DOHH2 (cell line): ENCODE measurements at regions not wholly inside any gene's neighbourhood (a gene's known extent, or its start where the extent isn't known, plus 50 kb on each side); places are given as distances from the start of the nearest gene placed in this dataset.

Experiments used
- H3F3A ChIP-seq: fragments of 200-600 bp; sonication (generic), shearing (Covaris generic); 2 replicates; pipeline ENCODE4 v1.6.0; 2016; ENCODE audit warnings: antibody characterized with exemption, mild to moderate bottlenecking; ENCODE audit not compliant: control insufficient read depth, insufficient read depth
- H3K27ac ChIP-seq: fragments of 200-600 bp; sonication (generic); 2 replicates; pipeline ENCODE4 v1.5.1; 2014; ENCODE audit warnings: low read depth, mild to moderate bottlenecking, low read length, moderate library complexity
- H3K27me3 ChIP-seq: fragments of 200-600 bp; sonication (generic); 2 replicates; pipeline ENCODE4 v1.6.1; 2014; ENCODE audit warnings: mild to moderate bottlenecking, low read length, mixed read lengths; ENCODE audit not compliant: control insufficient read depth
- H3K36me3 ChIP-seq: fragments of 200-600 bp; sonication (generic); 2 replicates; pipeline ENCODE4 v1.6.1; 2014; ENCODE audit warnings: mild to moderate bottlenecking, low read length, moderate library complexity, mixed read lengths; ENCODE audit not compliant: control insufficient read depth
- H3K4me1 ChIP-seq: fragments of 200-600 bp; sonication (generic); 2 replicates; pipeline ENCODE4 v1.6.1; 2014; ENCODE audit warnings: mild to moderate bottlenecking, low read length, mixed read lengths; ENCODE audit not compliant: control insufficient read depth
- H3K4me2 ChIP-seq: fragments of 200-600 bp; sonication (generic); 2 replicates; pipeline ENCODE4 v1.6.0; 2014; ENCODE audit warnings: mild to moderate bottlenecking, low read length, moderate library complexity
- H3K4me3 ChIP-seq: fragments of 200-600 bp; sonication (generic); 2 replicates; pipeline ENCODE4 v1.5.1; 2014; ENCODE audit warnings: mild to moderate bottlenecking, low read length, mixed read lengths
- H3K79me2 ChIP-seq: fragments of 200-600 bp; sonication (generic); 2 replicates; pipeline ENCODE4 v1.6.1; 2014; ENCODE audit warnings: mild to moderate bottlenecking, low read length, mixed read lengths; ENCODE audit not compliant: control insufficient read depth
- H3K9me2 ChIP-seq: fragments of 200-600 bp; sonication (generic); replicated peaks from 2 replicates; pipeline ENCODE4 v1.6.1; 2014; ENCODE audit warnings: mild to moderate bottlenecking, low read length, mixed read lengths; ENCODE audit not compliant: control insufficient read depth
- H3K9me3 ChIP-seq: fragments of 200-600 bp; sonication (generic); 2 replicates; pipeline ENCODE4 v1.6.1; 2014; ENCODE audit warnings: antibody characterized with exemption, low read length, mixed read lengths; ENCODE audit not compliant: control insufficient read depth, insufficient read depth
- H4K20me1 ChIP-seq: fragments of 200-600 bp; sonication (generic); 2 replicates; pipeline ENCODE4 v1.6.0; 2014; ENCODE audit warnings: low read depth, mild to moderate bottlenecking, antibody characterized with exemption, low read length, moderate library complexity; ENCODE audit not compliant: control insufficient read depth, insufficient read depth
- CTCF ChIP-seq: fragments of 200-600 bp; sonication (generic); IDR thresholded peaks from one replicate; pipeline ENCODE4 v1.5.1; 2014; ENCODE audit warnings: antibody characterized with exemption, mild to moderate bottlenecking, low read depth, low read length; ENCODE audit not compliant: poor library complexity, severe bottlenecking
- EZH2phosphoT487 ChIP-seq: fragments of 200-600 bp; sonication (generic); IDR thresholded peaks from 2 replicates; pipeline ENCODE4 v1.6.1; 2017; ENCODE audit warnings: borderline replicate concordance, mild to moderate bottlenecking, antibody characterized with exemption, low read length, moderate library complexity, mixed read lengths

DNA sequence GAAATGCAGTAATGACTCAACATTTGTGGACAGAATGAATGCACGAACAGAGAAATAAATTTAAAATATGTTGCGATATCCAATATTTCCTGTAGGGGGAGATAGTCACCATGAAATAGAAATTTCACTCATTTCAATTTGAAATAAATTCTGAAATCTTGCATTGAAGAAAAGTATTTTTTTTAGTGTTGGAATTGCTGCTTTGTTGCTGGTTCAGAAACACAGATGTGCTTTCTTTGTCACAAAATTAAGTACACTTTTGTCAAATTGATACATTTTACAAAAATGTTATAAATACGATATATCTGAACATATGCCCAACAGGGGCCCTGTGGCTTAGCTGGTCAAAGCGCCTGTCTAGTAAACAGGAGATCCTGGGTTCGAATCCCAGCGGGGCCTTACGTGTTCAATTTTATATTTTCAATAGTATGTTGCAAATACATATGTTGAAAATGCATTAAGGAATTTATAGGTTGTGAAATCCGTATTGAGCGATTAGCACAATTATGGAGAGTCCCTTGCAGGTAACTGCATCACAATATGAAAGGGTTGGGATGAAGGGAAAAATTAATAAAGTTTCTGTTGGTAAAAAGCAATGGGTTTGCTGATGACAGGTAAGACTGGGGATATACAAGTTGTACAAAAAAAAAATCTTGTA, 85.4 kb upstream of the PRSS16 start:
- H4K20me1 ChIP-seq, result no peaks in the 10 kb centered on the region
- peaks cover 7% of the 10 kb centered on the region; the same call in 1 of the 2 replicates for H3F3A ChIP-seq
- no peaks in the 10 kb centered on the region for H3K9me2 ChIP-seq
- no peaks in the 10 kb centered on the region for H3K36me3 ChIP-seq
- H3K9me3 ChIP-seq, result no peaks in the 10 kb centered on the region
- no peaks in the 10 kb centered on the region for H3K27me3 ChIP-seq
- H3K79me2 ChIP-seq, result no peaks in the 10 kb centered on the region
- peaks cover 13% of the 10 kb centered on the region for H3K4me1 ChIP-seq
- TF ChIP-seq EZH2phosphoT487 (no peak), CTCF (peak; percentile 68)
- no peak overlapping the region for H3K4me3 ChIP-seq
- H3K4me2 ChIP-seq, result peak overlapping the region; percentile 10; the same call in 1 of the 2 replicates
- no peak overlapping the region for H3K27ac ChIP-seq

DNA sequence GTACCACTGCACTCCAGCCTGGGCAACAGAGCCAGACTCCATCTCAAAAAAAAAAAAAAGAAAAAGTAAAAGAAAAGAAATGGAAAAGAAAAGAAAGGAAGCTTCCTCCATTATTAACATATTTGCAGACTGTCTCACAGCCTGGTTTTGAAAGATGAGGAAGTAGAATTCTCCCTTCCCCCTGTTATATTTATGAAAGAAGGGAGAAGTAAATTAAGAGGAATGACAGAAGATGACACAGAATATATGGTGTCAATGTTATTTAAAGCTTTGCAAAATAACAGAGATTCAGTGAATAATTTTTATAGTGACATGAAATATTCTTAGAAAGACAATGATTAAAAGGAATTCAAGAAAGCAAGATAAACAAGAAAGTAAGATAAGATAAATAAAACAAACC, 83.7 kb upstream of the PRSS16 start:
- H3F3A ChIP-seq, result peaks cover 7% of the 10 kb centered on the region; the same call in 1 of the 2 replicates
- no peaks in the 10 kb centered on the region for H4K20me1 ChIP-seq
- H3K36me3 ChIP-seq, result no peaks in the 10 kb centered on the region
- no peaks in the 10 kb centered on the region for H3K9me2 ChIP-seq
- no peak overlapping the region for H3K4me2 ChIP-seq
- no peaks in the 10 kb centered on the region for H3K79me2 ChIP-seq
- no peak overlapping the region for H3K4me3 ChIP-seq
- no peaks in the 10 kb centered on the region for H3K9me3 ChIP-seq
- H3K27ac ChIP-seq, result no peak overlapping the region
- TF ChIP-seq CTCF (no peak), EZH2phosphoT487 (no peak)
- no peaks in the 10 kb centered on the region for H3K4me1 ChIP-seq
- no peaks in the 10 kb centered on the region for H3K27me3 ChIP-seq

GRCh38 chr6:27168108-27168507, 79.4 kb upstream of the PRSS16 start:
- Histone ChIP-seq H3K9me3 (no peaks in the 10 kb centered on the region), H3K4me3 (no peak overlapping the region), H3F3A (peaks cover 1% of the 10 kb centered on the region; the same call in 1 of the 2 replicates), H3K27me3 (no peaks in the 10 kb centered on the region), H3K27ac (no peak overlapping the region), H3K36me3 (no peaks in the 10 kb centered on the region), H3K4me2 (no peak overlapping the region), H4K20me1 (no peaks in the 10 kb centered on the region), H3K9me2 (no peaks in the 10 kb centered on the region), H3K79me2 (no peaks in the 10 kb centered on the region), H3K4me1 (no peaks in the 10 kb centered on the region)
- TF ChIP-seq EZH2phosphoT487 (no peak), CTCF (no peak)
